Caco-2 (cell line): ENCODE measurements at regions not wholly inside any gene's neighbourhood (a gene's known extent, or its start where the extent isn't known, plus 50 kb on each side); places are given as distances from the start of the nearest gene placed in this dataset.

ENCODE experiments used
- BruUV-seq: library from RNA; stranded (reverse); fragments of 400-500 nt; replicated peaks from 2 replicates; lab custom pipeline; 2021; lab: Mats Ljungman, UMichigan
- CTCF ChIA-PET: fragments of 300-600 bp; sonication (Branson Sonifier 250); formaldehyde crosslinking; loops from one replicate; lab custom pipeline; 2022; ENCODE audit warnings: antibody characterized with exemption; lab: Charles Lee
- POLR2A ChIA-PET: fragments of 300-600 bp; sonication (Branson Sonifier 250); formaldehyde crosslinking; loops from one replicate; lab custom pipeline; 2022; ENCODE audit warnings: antibody characterized with exemption; lab: Charles Lee
- DNase-seq, 2 experiments: peaks; one replicate each; pipeline versions ENCODE4 v3.0.0 to v3.0.0-alpha.2; 2020 to 2022
- H3K27me3 ChIP-seq: replicated peaks from 2 replicates; pipeline ENCODE4 v1.6.0; 2011; ENCODE audit warnings: low read length; ENCODE audit not compliant: control insufficient read depth, insufficient read depth
- H3K36me3 ChIP-seq: 2 replicates; pipeline ENCODE4 v1.5.1; 2011; ENCODE audit warnings: low read length; ENCODE audit not compliant: control insufficient read depth, insufficient read depth
- H3K4me1 ChIP-seq: fragments of 250-450 bp; sonication (Bioruptor Pico); 2 replicates; pipeline ENCODE4 v1.5.1; 2020; ENCODE audit warnings: mild to moderate bottlenecking
- H3K4me3 ChIP-seq: 2 replicates; pipeline ENCODE4 v1.5.1; 2011; ENCODE audit warnings: low read depth, mild to moderate bottlenecking, control low read depth, low read length
- H3K9me3 ChIP-seq: fragments of 250-450 bp; sonication (Bioruptor Pico); 2 replicates; pipeline ENCODE4 v1.5.1; 2020; ENCODE audit warnings: mild to moderate bottlenecking, moderate library complexity
- H3K27ac Mint-ChIP-seq: one replicate; pipeline ENCODE4 v1.8.0; 2022; ENCODE audit warnings: mixed read lengths; ENCODE audit not compliant: unreplicated experiment
- H3K27me3 Mint-ChIP-seq: one replicate; pipeline ENCODE4 v1.8.0; 2022; ENCODE audit warnings: mixed read lengths; ENCODE audit not compliant: insufficient read depth, unreplicated experiment
- H3K36me3 Mint-ChIP-seq: one replicate; pipeline ENCODE4 v1.8.0; 2022; ENCODE audit warnings: mild to moderate bottlenecking, mixed read lengths; ENCODE audit not compliant: insufficient read depth, unreplicated experiment
- H3K4me1 Mint-ChIP-seq: one replicate; pipeline ENCODE4 v1.8.0; 2022; ENCODE audit warnings: low read depth, mixed read lengths; ENCODE audit not compliant: unreplicated experiment
- H3K4me3 Mint-ChIP-seq: one replicate; pipeline ENCODE4 v1.8.0; 2022; ENCODE audit warnings: mild to moderate bottlenecking, moderate library complexity, mixed read lengths; ENCODE audit not compliant: unreplicated experiment
- H3K9me3 Mint-ChIP-seq: one replicate; pipeline ENCODE4 v1.8.0; 2022; ENCODE audit warnings: mixed read lengths; ENCODE audit not compliant: unreplicated experiment
- CTCF ChIP-seq, 2 experiments: fragments of 200-600 bp in 1 of 2; IDR thresholded peaks; 1 replicate in 1 of 2; 2 replicates in 1 of 2; pipeline versions ENCODE4 v1.5.1 to v1.8.0; 2011 to 2022; ENCODE audit warnings: antibody characterized with exemption in 1 of 2, control low read depth in 1 of 2, inconsistent platforms in 1 of 2, low read depth in 1 of 2, low read length in 1 of 2, mild to moderate bottlenecking in 1 of 2, moderate library complexity in 1 of 2; ENCODE audit not compliant: insufficient read depth in 1 of 2, severe bottlenecking in 1 of 2, unreplicated experiment in 1 of 2
- intact Hi-C: fragments of 100-400 bp; cut with micrococcal nuclease; formaldehyde crosslinking; loops from one replicate; pipeline ENCODE4 v1.10.0; 2022; ENCODE audit not compliant: unreplicated experiment

DNA sequence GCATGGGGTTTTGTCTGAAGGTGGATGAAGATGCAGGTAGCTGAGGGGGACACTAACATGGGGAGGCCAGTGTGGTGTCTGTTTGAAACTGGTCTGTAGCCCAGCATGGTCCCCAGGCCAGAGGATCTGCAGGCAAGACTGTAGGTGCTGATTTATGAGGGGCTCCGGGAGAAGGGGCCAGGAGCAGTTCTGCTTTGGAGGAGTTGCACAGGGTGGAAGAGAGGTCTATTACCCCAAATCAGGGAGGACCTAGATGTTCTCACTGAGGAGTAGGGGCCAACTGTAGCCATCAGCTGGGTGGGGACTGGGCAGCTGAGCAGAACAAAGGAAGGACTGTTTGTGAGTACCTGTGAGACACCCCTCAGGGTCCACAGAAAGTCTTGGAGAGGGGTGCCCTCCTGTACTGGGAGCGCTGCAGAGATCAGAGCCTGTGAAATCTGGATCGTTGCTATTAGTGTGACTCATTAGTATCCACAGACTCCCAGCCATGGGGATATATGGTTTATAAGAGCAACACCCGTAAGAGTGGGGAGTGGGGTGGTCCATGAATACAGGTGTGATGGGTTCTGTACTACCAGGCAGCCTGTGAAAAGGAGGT, 64.3 kb upstream of the IRF2BP2 start:
- POLR2A ChIA-PET: no interaction called here
- Histone ChIP-seq H3K4me3 (no peak overlapping the region), H3K4me1 (peaks cover 28% of the 10 kb centered on the region), H3K36me3 (no peaks in the 10 kb centered on the region; the same call in none of the 2 replicates), H3K9me3 (no peaks in the 10 kb centered on the region), H3K27me3 (no peaks in the 10 kb centered on the region)
- no peak for DNase-seq
- no peak overlapping the region for H3K4me3 Mint-ChIP-seq
- no TSS peak for BruUV-seq
- H3K36me3 Mint-ChIP-seq: no peaks in the 10 kb centered on the region
- no peak overlapping the region for H3K27ac Mint-ChIP-seq
- H3K4me1 Mint-ChIP-seq: peaks cover 32% of the 10 kb centered on the region
- no peaks in the 10 kb centered on the region for H3K9me3 Mint-ChIP-seq
- CTCF ChIA-PET: no interaction called here
- intact Hi-C loops: no loop called here
- TF ChIP-seq CTCF (IDR thresholded peaks at IDR 0.05; ENCODE audit: insufficient read depth in 1 of 2, low read depth in 1 of 2, low read length in 1 of 2, severe bottlenecking in 1 of 2, unreplicated experiment in 1 of 2): no peak
- no peaks in the 10 kb centered on the region for H3K27me3 Mint-ChIP-seq

DNA sequence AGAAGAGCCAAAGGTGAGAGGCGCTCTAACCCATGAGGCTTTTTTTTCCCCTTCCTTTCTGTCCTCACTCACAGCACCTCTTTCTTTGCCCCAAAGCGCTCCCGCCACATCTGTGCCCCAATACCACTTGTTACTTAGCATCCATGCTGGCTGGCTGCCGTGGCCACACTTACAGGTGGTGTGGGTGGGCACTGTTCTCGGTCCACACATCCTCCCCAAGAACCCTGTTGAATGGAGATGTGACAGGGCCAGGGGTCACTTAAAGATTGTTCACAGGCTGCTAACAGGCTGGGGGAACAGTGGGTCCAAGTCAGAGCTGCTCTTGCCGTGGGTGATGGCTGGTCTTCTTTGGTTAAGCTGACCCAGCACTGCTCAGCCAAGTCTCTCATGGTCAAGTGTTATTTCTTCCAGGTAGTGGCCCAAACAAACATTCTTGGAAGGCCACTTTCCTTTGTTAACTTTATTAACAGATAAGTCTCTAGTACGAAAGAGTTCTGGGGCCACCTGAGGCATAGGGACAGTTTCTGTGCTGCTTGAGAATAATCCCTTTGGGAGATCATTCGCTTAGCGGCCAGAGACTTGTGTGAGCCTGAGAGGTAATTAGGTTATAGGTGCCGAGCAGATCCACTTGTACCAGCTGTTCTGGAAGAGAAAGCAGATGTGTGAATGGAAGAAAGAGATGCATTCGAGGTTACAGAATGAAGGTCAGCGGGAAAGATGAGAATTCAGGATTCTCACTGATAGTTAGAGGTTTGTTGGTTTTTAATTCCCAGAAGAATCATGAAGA, 62.6 kb upstream of the IRF2BP2 start:
- Mint-ChIP-seq H3K27ac (peak overlapping the region; percentile 74), H3K4me3 (no peak overlapping the region), H3K4me1 (peaks cover 32% of the 10 kb centered on the region), H3K9me3 (no peaks in the 10 kb centered on the region), H3K36me3 (no peaks in the 10 kb centered on the region), H3K27me3 (no peaks in the 10 kb centered on the region)
- no peak for DNase-seq
- Histone ChIP-seq H3K36me3 (no peaks in the 10 kb centered on the region; the same call in none of the 2 replicates), H3K27me3 (no peaks in the 10 kb centered on the region), H3K4me1 (peaks cover 28% of the 10 kb centered on the region), H3K4me3 (no peak overlapping the region), H3K9me3 (peaks cover 4% of the 10 kb centered on the region; the same call in 1 of the 2 replicates)
- intact Hi-C loops: no loop called here
- BruUV-seq: no TSS peak
- TF ChIP-seq CTCF (IDR thresholded peaks at IDR 0.05; ENCODE audit: insufficient read depth in 1 of 2, low read depth in 1 of 2, low read length in 1 of 2, severe bottlenecking in 1 of 2, unreplicated experiment in 1 of 2): no peak
- ChIA-PET CTCF (no interaction called here), POLR2A (no interaction called here)

DNA sequence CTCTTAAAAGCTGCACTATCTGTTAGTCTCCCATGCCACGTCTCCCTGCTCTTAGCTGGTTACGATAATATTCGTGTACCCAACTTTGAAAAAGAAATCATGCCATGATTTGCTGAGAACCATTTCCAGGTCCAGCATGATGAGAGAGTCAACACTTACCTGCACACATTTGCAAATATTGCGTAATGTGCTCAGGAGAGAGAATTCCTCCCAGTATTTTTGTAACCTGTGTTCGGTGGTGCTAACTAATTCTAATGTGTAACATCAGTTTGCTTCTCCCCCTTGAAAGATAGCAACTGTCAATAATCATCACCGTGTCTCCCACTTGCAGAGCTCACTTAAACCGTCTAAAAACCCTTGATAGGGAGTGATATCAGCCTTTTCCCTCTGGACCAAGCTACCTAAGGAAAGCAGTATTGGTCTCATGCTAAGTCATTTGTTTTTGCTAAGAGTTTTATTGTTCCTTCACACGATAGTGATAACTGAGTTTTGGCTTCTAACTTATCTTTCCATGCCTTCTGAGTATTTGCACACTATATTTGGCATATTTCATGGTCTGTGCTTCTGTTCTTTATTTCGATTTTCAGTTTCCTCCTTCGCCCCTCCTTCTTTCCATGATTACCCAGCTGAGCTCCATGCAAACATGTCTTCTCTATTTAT, 61.1 kb upstream of the IRF2BP2 start:
- peak overlapping the region; percentile 51 for H3K4me3 Mint-ChIP-seq
- peaks cover 32% of the 10 kb centered on the region for H3K4me1 Mint-ChIP-seq
- no peaks in the 10 kb centered on the region for H3K36me3 Mint-ChIP-seq
- POLR2A ChIA-PET: interaction anchor here (0.7 to 1.3 kb wide), 2 partner anchors 41 to 58 kb away, joined by 3 to 7 read pairs; no protein-coding TSS in a partner anchor
- intact Hi-C loops: loop anchor here (1.0 kb wide), 2 partner anchors 28 to 32 kb away; no protein-coding TSS in a partner anchor
- Histone ChIP-seq H3K4me3 (no peak overlapping the region), H3K4me1 (peaks cover 27% of the 10 kb centered on the region), H3K27me3 (no peaks in the 10 kb centered on the region), H3K9me3 (peaks cover 4% of the 10 kb centered on the region; the same call in 1 of the 2 replicates), H3K36me3 (no peaks in the 10 kb centered on the region; the same call in none of the 2 replicates)
- no peaks in the 10 kb centered on the region for H3K27me3 Mint-ChIP-seq
- DNase-seq: peak in 1 of 2 experiments; percentile 39
- CTCF ChIA-PET: interaction anchor here (0.5 kb wide), 1 partner anchor 47 kb away, joined by 4 read pairs; no protein-coding TSS in a partner anchor
- H3K27ac Mint-ChIP-seq: peak overlapping the region; percentile 74
- no peaks in the 10 kb centered on the region for H3K9me3 Mint-ChIP-seq
- BruUV-seq: no TSS peak
- no peak for TF ChIP-seq CTCF (IDR thresholded peaks at IDR 0.05; ENCODE audit: insufficient read depth in 1 of 2, low read depth in 1 of 2, low read length in 1 of 2, severe bottlenecking in 1 of 2, unreplicated experiment in 1 of 2)
